Choroid plexus epithelial cell (primary cell): ENCODE measurements at regions not wholly inside any gene's neighbourhood (a gene's known extent, or its start where the extent isn't known, plus 50 kb on each side); places are given as distances from the start of the nearest gene placed in this dataset.

Experiments used
- DNase-seq: peaks from one replicate; pipeline ENCODE4 v3.0.0-alpha.2; 2010; ENCODE audit warnings: low read depth
- H3K4me3 ChIP-seq: 2 replicates; pipeline ENCODE4 v1.5.1; 2011; ENCODE audit warnings: low read depth, mild to moderate bottlenecking, control low read depth, low read length, moderate library complexity
- TF ChIP-seq, protein P1 (sequence below): conservative IDR thresholded peaks from 2 replicates; pipeline ENCODE4 v1.5.1; 2011; ENCODE audit warnings: low read depth, mild to moderate bottlenecking, control low read depth, inconsistent platforms, low read length, moderate library complexity

GRCh38 chr2:30031184-30031583 lies 109.8 kb upstream of the ALK start:
- H3K4me3 ChIP-seq = no peak overlapping the region
- TF ChIP-seq, protein P1, sequence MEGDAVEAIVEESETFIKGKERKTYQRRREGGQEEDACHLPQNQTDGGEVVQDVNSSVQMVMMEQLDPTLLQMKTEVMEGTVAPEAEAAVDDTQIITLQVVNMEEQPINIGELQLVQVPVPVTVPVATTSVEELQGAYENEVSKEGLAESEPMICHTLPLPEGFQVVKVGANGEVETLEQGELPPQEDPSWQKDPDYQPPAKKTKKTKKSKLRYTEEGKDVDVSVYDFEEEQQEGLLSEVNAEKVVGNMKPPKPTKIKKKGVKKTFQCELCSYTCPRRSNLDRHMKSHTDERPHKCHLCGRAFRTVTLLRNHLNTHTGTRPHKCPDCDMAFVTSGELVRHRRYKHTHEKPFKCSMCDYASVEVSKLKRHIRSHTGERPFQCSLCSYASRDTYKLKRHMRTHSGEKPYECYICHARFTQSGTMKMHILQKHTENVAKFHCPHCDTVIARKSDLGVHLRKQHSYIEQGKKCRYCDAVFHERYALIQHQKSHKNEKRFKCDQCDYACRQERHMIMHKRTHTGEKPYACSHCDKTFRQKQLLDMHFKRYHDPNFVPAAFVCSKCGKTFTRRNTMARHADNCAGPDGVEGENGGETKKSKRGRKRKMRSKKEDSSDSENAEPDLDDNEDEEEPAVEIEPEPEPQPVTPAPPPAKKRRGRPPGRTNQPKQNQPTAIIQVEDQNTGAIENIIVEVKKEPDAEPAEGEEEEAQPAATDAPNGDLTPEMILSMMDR = no peak
- DNase-seq = no peak

DNA sequence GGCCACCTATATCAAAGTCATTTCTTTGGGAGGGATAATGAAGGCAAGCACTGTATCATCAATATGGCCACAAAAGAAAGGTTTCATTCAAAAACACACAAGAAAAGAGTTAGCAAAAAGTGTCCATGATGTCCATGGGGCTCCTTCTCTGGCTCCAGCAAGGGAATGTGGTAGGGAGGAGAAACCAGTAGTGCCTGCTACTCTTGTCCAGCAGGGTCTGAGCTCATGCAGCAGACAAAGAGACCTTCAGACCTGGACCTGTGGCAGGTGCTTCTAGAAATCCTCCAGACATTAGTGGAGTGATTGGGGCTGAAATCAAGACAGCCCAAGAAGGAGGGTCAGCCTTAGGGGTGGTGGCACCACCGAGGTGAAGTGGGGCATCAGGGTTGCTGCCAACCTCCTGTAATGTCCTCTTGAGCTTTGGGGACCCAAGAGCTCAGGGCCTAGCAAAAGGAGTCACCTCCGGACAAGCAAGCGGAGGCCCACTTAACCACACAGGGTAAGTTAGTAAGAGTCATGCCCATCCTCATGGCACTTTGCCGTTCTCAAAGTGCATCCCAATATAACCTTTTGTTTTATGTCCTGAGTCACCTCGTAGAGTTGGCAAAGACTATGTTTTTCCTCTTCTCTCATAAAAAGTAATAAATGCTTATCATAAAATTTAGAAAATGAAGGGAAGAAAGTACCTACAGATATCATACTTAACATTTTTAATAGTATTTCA lies 112.6 kb upstream of the YPEL5 start:
- H3K4me3 ChIP-seq = no peak overlapping the region
- TF ChIP-seq, protein P1 = no peak

GRCh38 chr2:30037016-30037415 lies 109.8 kb upstream of the YPEL5 start:
- no peak overlapping the region for H3K4me3 ChIP-seq
- TF ChIP-seq, protein P1 = no peak
- DNase-seq = no peak

More for the DNA sequence above, 112.6 kb upstream of the YPEL5 start:
- DNase-seq = no peak

GRCh38 chr2:30038419-30038818 lies 108.4 kb upstream of the YPEL5 start:
- TF ChIP-seq, protein P1 = no peak
- DNase-seq = no peak
- no peak overlapping the region for H3K4me3 ChIP-seq

DNA sequence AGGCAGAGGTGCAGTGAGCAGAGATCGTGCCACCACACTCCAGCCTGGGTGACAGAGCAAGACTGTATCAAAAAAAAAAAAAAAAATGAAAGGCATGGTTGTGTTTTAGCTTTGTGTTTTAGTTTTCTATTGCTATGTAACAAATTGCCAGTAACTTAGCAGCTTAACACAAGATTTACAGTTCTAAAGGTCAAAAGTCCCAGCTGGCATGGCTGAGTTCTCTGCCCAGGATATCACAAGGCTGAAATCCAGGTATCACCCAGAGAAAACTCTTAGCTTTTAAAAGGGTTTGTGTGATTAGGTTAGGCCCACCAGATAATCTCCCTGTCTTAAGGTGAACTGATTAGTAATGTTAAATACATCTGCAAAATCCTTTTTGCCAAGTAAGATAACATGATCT lies 107.7 kb upstream of the YPEL5 start:
- no peak for DNase-seq

DNA sequence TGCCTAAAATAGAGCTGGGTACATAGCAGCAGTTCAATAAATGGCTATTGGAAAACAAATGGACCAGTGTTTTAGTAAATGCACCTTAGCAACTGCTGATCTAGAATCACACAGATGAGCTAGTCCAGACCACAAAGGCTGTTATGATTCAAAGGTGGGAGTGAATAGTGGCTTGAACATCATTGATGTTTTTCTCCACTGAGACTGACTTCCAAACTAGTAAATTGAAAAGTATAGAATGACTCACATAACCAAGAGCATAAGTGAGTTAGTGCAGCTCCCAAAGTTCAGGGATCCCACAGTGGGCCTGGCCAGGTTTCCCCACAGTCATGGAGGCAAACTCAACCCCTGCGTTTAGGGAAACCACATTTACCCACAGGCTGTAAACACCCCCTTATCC lies 106.7 kb upstream of the YPEL5 start:
- TF ChIP-seq, protein P1 = no peak
- DNase-seq = no peak
- no peak overlapping the region for H3K4me3 ChIP-seq

More for the DNA sequence above, 107.7 kb upstream of the YPEL5 start:
- TF ChIP-seq, protein P1 = no peak
- H3K4me3 ChIP-seq = no peak overlapping the region

DNA sequence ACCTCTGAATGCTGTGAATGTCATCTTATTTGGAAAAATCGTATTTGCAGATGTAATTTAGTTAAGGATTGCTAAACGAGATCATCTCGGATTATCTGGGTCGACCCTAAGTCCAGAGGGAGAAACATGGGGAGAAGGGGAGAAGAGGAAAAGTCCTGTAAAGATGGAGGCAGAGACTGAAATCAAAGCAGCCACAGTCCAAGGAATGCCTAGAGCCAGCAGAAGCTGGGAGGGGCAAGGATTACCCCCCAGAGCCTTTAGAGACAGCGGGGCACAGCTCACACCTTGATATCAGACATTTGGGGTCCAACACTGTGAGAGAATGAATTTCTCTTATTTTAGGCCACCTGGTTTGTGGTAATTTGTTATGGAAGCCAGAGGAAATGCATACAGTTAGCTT lies 104.9 kb upstream of the YPEL5 start:
- H3K4me3 ChIP-seq = no peak overlapping the region
- DNase-seq = no peak
- TF ChIP-seq, protein P1 = no peak
